ENCODE measurements at regions not wholly inside any gene's neighbourhood (a gene's known extent, or its start where the extent isn't known, plus 50 kb on each side); places are given as distances from the start of the nearest gene placed in this dataset.

- no peak overlapping the region for H3K27ac Mint-ChIP-seq
- H3K4me3 Mint-ChIP-seq = no peak overlapping the region
- DNase-seq = no peak
- H3K27me3 Mint-ChIP-seq (ENCODE audit: low read depth, poor library complexity) = no peaks in the 10 kb centered on the region
- no peaks in the 10 kb centered on the region for H3K36me3 Mint-ChIP-seq (ENCODE audit: low read depth)
- H3K4me1 Mint-ChIP-seq = peaks cover 10% of the 10 kb centered on the region
- peaks cover 16% of the 10 kb centered on the region for H3K9me3 Mint-ChIP-seq
- no peak for TF ChIP-seq CTCF (IDR thresholded peaks at IDR 0.05)
Measured at GRCh38 chr4:156501962-156502361, 469.6 kb downstream of the PDGFC start.

- Mint-ChIP-seq H3K9me3 (peaks cover 4% of the 10 kb centered on the region), H3K36me3 (ENCODE audit: low read depth) (no peaks in the 10 kb centered on the region), H3K4me3 (no peak overlapping the region), H3K4me1 (peaks cover 12% of the 10 kb centered on the region), H3K27me3 (ENCODE audit: low read depth, poor library complexity) (no peaks in the 10 kb centered on the region), H3K27ac (no peak overlapping the region)
- no peak for DNase-seq
- TF ChIP-seq CTCF (IDR thresholded peaks at IDR 0.05) = no peak
Measured at GRCh38 chr4:156499684-156500083, 471.9 kb downstream of the PDGFC start.

- no peaks in the 10 kb centered on the region for H3K36me3 Mint-ChIP-seq (ENCODE audit: low read depth)
- no peak overlapping the region for H3K4me3 Mint-ChIP-seq
- DNase-seq = no peak
- no peak for TF ChIP-seq CTCF (IDR thresholded peaks at IDR 0.05)
- no peak overlapping the region for H3K27ac Mint-ChIP-seq
- H3K4me1 Mint-ChIP-seq = peaks cover 12% of the 10 kb centered on the region
- H3K9me3 Mint-ChIP-seq = no peaks in the 10 kb centered on the region
- H3K27me3 Mint-ChIP-seq (ENCODE audit: low read depth, poor library complexity) = no peaks in the 10 kb centered on the region
Measured at GRCh38 chr4:156497486-156497885, 474.1 kb downstream of the PDGFC start.

GRCh38 chr4:156496797-156497196, 474.8 kb downstream of the PDGFC start:
- Mint-ChIP-seq H3K27ac (no peak overlapping the region), H3K4me1 (peaks cover 12% of the 10 kb centered on the region), H3K4me3 (no peak overlapping the region), H3K9me3 (no peaks in the 10 kb centered on the region), H3K36me3 (ENCODE audit: low read depth) (no peaks in the 10 kb centered on the region), H3K27me3 (ENCODE audit: low read depth, poor library complexity) (no peaks in the 10 kb centered on the region)
- no peak for TF ChIP-seq CTCF (IDR thresholded peaks at IDR 0.05)
- DNase-seq = no peak

- no peaks in the 10 kb centered on the region for H3K36me3 Mint-ChIP-seq (ENCODE audit: low read depth)
- peaks cover 12% of the 10 kb centered on the region for H3K4me1 Mint-ChIP-seq
- no peak for TF ChIP-seq CTCF (IDR thresholded peaks at IDR 0.05)
- no peak overlapping the region for H3K4me3 Mint-ChIP-seq
- H3K27me3 Mint-ChIP-seq (ENCODE audit: low read depth, poor library complexity) = no peaks in the 10 kb centered on the region
- H3K27ac Mint-ChIP-seq = no peak overlapping the region
- no peak for DNase-seq
- no peaks in the 10 kb centered on the region for H3K9me3 Mint-ChIP-seq
Measured at GRCh38 chr4:156495836-156496235, 475.8 kb downstream of the PDGFC start.

- Mint-ChIP-seq H3K4me1 (peaks cover 12% of the 10 kb centered on the region), H3K9me3 (peaks cover 5% of the 10 kb centered on the region), H3K4me3 (no peak overlapping the region), H3K27me3 (ENCODE audit: low read depth, poor library complexity) (no peaks in the 10 kb centered on the region), H3K27ac (no peak overlapping the region), H3K36me3 (ENCODE audit: low read depth) (no peaks in the 10 kb centered on the region)
- DNase-seq = no peak
- no peak for TF ChIP-seq CTCF (IDR thresholded peaks at IDR 0.05)
Measured at GRCh38 chr4:156495091-156495490, 476.5 kb downstream of the PDGFC start.
